T1000 (cell line): ENCODE measurements at regions not wholly inside any gene's neighbourhood (a gene's known extent, or its start where the extent isn't known, plus 50 kb on each side); places are given as distances from the start of the nearest gene placed in this dataset.

Experiments used
- DNase-seq: peaks from one replicate; lab custom pipeline; 2025; ENCODE audit warnings: mixed read lengths; lab: John Stamatoyannopoulos, UW

DNA sequence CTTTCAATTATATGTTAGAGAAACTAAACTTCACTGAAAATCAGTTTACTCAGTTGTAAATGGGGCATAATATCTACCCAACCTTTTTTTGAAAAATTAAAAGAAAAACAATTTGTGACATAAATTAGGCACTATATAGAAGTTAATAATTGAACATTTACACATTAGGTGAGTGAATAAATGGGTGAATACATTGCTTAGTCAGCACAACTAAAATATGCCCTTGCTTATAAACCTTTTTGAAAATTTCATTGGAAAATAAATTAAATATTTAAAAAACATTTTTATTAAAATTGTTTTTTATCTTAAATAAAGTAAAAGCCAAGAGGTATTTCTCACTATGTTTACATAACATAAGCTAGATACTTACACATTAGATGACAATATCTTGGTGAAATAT lies 994.5 kb upstream of the TENM4 start:
- no peak for DNase-seq

GRCh38 chr11:80432057-80432456 lies 991.2 kb upstream of the TENM4 start:
- no peak for DNase-seq

- DNase-seq: no peak
Observed at GRCh38 chr11:80424012-80424695, 983.3 kb upstream of the TENM4 start.

GRCh38 chr11:80420374-80420773 lies 979.5 kb upstream of the TENM4 start:
- no peak for DNase-seq

GRCh38 chr11:80417681-80418080 lies 976.9 kb upstream of the TENM4 start:
- DNase-seq: no peak

DNA sequence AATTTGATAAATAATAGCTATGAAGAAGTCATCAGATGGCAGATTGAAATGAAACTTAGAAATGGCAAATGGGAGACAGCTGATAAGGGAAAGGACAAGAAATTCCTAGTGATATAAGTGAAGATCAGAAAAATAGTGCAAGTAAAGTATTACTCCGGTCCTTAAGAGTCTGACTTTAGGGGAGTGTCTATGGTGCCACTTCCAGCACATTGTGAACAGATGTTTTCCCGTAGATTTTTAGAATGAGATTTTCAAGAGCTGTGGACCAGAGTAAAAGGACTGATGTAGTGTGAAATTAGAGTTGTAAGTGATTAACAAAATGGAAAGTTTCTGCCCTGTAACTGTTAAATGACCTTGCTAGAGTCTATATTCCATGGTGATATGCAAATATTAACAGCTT lies 974.8 kb upstream of the TENM4 start:
- DNase-seq: no peak

GRCh38 chr11:80414181-80415165 lies 973.6 kb upstream of the TENM4 start:
- no peak for DNase-seq

GRCh38 chr11:80412604-80413003 lies 971.8 kb upstream of the TENM4 start:
- DNase-seq: no peak

DNA sequence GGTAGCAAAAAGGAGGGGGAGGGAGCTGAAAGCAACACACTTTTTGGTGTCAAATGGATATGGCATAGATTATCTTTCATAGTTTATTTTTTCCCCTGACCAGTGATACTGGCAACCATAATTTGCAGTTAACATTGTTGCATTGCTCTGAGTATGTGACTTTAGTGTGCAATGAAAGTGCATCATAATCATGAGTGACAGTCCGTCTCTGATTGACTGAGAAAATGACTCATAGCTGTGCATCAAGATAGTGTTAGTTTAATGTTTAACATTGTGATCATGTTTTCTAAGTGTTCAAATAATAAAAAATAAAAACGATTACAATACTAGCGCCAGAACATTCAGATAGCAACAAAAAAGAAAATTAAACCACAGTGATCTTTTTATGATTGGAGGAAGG lies 952.4 kb upstream of the TENM4 start:
- DNase-seq: no peak

- no peak for DNase-seq
Observed at GRCh38 chr11:80390505-80390904, 949.7 kb upstream of the TENM4 start.

DNA sequence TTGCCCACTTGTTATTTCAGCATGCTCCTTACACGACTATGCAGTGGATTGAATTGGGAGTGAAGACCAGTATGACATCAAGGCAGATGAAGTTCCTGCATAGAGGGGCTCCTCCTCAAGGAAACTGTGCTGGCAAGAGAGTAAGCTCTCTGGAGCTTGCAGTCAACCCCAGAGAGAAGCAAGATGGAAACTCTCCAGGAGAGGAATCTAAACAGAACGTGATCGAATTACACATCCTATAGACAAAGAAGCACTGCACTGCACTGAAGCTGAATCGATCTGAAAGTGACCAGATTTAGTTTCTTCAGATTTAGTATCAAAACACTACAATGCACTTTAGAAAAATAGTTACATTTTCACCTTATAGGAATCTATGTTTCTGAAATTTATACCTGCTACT lies 947.7 kb upstream of the TENM4 start:
- no peak for DNase-seq

- DNase-seq: no peak
Observed at GRCh38 chr11:80388130-80388529, 947.3 kb upstream of the TENM4 start.

- no peak for DNase-seq
Observed at GRCh38 chr11:80383655-80384054, 942.8 kb upstream of the TENM4 start.

DNA sequence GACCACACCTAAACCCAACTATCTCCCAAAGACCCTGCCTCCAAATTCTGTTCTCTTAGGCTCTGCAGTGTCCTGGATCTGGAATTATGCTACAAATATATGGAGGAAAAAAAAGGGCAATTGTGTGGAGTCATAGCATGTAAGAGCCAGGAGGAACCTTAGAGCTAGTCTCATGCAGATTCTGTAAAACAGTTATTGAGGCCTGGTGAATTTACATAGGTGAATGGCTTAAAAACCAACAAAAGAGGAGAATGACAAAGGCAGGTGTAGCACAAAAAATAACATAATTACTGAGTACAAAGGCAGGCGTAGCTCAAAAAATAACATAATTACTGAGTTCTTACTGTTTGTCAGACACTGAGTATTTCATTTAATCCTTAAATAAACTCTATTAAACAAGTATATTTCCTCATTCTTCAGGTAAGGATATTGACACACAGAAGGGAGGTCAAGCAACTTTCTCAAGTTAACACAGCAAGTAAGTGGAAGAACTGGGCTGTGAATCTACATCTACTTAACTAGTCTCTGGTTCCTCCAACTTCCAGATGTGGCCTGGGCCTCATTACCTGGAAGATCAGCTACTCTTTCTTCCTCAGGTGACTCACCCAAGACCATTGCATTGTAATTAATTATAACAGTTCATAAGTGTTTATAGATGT lies 938.9 kb upstream of the TENM4 start:
- DNase-seq: no peak

- DNase-seq: no peak
Observed at GRCh38 chr11:80371931-80372330, 931.1 kb upstream of the TENM4 start.

DNA sequence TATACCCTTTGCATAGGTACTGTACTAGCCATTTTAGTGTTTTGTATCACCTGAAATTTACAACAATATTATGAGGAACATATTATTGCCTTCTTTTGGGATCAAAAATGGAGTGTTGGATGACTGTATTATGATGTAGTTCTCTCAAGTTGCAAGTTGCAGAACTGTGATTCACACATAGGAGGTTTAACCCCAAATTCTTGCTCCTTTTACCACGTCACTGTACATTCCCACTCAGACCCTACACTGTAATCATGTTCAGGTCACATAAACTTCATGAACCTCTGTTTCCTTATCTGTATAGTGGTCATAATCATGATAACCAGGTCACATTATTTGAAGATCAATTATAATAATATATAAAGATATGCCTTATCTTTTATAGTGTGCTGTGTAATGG lies 925.1 kb upstream of the TENM4 start:
- no peak for DNase-seq

DNA sequence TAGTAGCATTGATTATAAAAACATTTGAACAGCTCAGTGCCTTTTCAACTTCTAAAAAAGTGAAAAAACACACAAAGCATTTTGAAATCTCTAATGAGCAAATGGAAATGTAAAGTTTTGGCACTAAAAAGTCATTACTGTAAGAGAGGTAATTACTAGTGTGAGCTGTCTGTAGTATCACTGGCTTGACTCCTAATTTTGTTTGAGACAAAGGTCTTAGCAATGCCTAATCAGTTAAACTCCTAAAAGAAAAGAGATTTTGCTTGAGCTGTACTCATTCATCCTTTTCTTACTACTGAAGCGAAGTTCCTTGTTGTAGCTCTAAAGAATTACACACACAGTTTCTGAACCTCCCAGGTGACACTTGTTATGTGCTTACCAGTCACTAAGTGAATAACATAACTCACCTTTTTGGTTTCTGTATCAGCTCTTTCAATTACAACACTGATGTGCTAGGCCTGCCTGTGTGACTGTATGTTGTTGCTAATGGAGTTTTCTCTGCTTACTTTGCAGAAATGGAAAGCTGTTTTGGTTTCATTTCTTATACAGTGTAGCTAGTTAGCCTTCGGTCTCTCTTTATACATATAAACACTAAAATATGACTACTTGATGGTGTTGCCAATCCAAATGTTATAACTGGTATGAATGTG lies 924.4 kb upstream of the TENM4 start:
- DNase-seq: no peak

DNA sequence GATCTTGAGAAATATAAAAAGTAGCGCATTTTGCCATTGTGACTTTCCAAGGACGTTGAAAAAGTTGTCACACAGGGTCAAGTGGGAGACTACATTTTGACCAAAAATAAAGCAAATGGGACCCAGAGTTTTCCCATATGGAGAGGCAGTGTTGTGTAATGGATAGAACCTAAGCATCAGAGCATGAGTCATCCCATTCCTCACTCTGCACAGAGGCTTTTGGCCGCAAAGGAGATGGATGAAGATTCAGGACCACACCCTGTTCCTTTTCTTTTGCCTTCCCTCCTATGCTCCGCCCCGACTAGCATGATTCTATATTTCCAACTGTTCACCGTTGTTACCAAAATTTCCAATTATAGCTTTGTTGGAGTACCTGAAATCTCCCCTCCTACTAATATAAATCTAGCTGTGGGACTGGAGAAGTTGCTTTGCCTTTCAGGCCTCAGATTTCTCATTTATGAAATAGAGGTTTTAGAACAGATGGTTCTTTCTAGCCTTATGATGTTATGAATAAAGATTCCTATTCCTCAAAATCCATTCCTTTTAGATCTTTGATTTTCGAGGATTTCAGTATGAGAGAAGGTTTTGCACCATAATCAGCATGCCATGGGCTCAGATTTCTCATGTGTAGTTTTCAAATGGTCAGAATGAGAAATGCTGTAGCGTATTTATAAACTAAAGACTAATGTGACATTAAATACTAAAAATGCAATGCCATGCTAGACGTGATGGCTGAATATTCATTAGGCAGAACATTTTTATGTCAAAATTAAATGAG lies 921.9 kb upstream of the TENM4 start:
- no peak for DNase-seq

- no peak for DNase-seq
Observed at GRCh38 chr11:80355251-80355650, 914.4 kb upstream of the TENM4 start.

DNA sequence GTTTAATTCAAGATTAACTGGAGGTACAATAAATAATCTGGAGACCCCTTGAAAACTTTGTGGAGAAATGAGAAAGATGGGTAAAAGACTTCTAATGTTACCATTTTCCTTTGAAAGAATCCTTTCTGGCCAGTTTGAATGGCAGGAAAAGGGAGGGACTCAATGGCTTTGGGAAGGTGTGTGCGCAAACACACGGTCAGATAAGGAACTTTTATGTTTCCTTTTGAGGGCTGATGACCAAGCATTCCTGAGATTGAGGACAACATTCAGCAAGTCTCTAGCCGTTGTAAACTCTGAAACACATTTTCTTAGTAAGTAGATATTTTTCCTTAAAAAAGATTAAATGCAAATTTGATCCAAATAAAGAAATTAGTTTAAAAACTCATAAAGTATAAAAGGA lies 909.7 kb upstream of the TENM4 start:
- no peak for DNase-seq

GRCh38 chr11:80349997-80350396 lies 909.2 kb upstream of the TENM4 start:
- DNase-seq: no peak
